Gastroesophageal sphincter (tissue), 4 donors: ENCODE measurements at regions not wholly inside any gene's neighbourhood (a gene's known extent, or its start where the extent isn't known, plus 50 kb on each side); places are given as distances from the start of the nearest gene placed in this dataset.
A peak's percentile ranks its signal among the peaks of the same experiment; 100 is the strongest.

Experiments
- ATAC-seq: fragments of 150-250 bp; one replicate; pipeline ENCODE4 v1.9.1; 2016; ENCODE audit warnings: mild to moderate bottlenecking, moderate library complexity
- H3K27ac ChIP-seq, 4 donors: fragments of 200-600 bp; sonication (generic) in 3 of 4; 1 replicate in 3 of 4; 2 replicates in 1 of 4; pipeline ENCODE4 v1.5.1; 2016 to 2019
- H3K27me3 ChIP-seq: fragments of 200-600 bp; sonication (generic); one replicate; pipeline ENCODE4 v1.5.1; 2019
- H3K36me3 ChIP-seq, 2 donors: fragments of 200-600 bp; sonication (generic); one replicate each; pipeline ENCODE4 v1.5.1; 2019; ENCODE audit warnings: control low read depth in 1 of 2
- H3K4me1 ChIP-seq, 3 donors: fragments of 200-600 bp; sonication (generic); 1 replicate in 2 of 3; 2 replicates in 1 of 3; pipeline ENCODE4 v1.5.1; 2016 to 2019; ENCODE audit warnings: control low read depth in 2 of 3
- H3K4me3 ChIP-seq, 2 donors: fragments of 200-600 bp; sonication (generic); one replicate each; pipeline ENCODE4 v1.5.1; 2019; ENCODE audit warnings: mild to moderate bottlenecking in 1 of 2, moderate library complexity in 1 of 2
- H3K9me3 ChIP-seq, 3 donors: fragments of 200-600 bp; sonication (generic); one replicate each; pipeline ENCODE4 v1.5.1; 2017 to 2019; ENCODE audit warnings: control low read depth in 2 of 3
- CTCF ChIP-seq, 4 experiments: fragments of 200-600 bp in 2 of 4; fragments of 450-650 bp in 2 of 4; sonication (generic) in 1 of 4; IDR thresholded peaks; one replicate each; pipeline ENCODE4 v1.5.1; 2017 to 2019; ENCODE audit warnings: antibody characterized with exemption in 4 of 4, mild to moderate bottlenecking in 2 of 4, moderate library complexity in 2 of 4
- EP300 ChIP-seq: sonication (generic); formaldehyde crosslinking; IDR thresholded peaks from one replicate; pipeline ENCODE4 v1.6.1; 2017; ENCODE audit warnings: antibody characterized with exemption, mild to moderate bottlenecking
- POLR2A ChIP-seq, 2 donors: fragments of 450-650 bp; IDR thresholded peaks; one replicate each; pipeline ENCODE4 v1.6.1; 2017; ENCODE audit warnings: antibody characterized with exemption in 2 of 2, mild to moderate bottlenecking in 2 of 2, moderate library complexity in 1 of 2
- POLR2AphosphoS5 ChIP-seq: sonication (generic); formaldehyde crosslinking; IDR thresholded peaks from one replicate; pipeline ENCODE4 v1.6.1; 2017; ENCODE audit warnings: antibody characterized with exemption
- WGBS, 2 donors: methylation state at CpG; one replicate each; pipeline ENCODE4 v1.1.5; 2018; ENCODE audit warnings: low coverage in 1 of 2; 5-methylcytosine and 5-hydroxymethylcytosine counted together

GRCh38 chr9:129242971-129243561 lies 65.0 kb upstream of the IER5L start:
- Histone ChIP-seq H3K4me1 (no peaks in the 10 kb centered on the region), H3K36me3 (no peaks in the 10 kb centered on the region), H3K27ac (peak overlapping the region in 3 of 4 donors; percentile 48 to 62 (median 48)), H3K9me3 (no peaks in the 10 kb centered on the region), H3K27me3 (no peaks in the 10 kb centered on the region), H3K4me3 (no peak overlapping the region)
- TF ChIP-seq POLR2AphosphoS5 (no peak), POLR2A (IDR thresholded peaks at IDR 0.05) (no peak), CTCF (IDR thresholded peaks at IDR 0.05) (no peak), EP300 (no peak)
- ATAC-seq: peak; percentile 87
- 68 to 75% methylated on average over 6 to 14 of the region's 20 CpGs for whole genome bisulfite sequencing, 2 donors

- no peak overlapping the region for H3K4me3 ChIP-seq
- peak overlapping the region in 3 of 4 donors; percentile 48 to 62 (median 48) for H3K27ac ChIP-seq
- H3K36me3 ChIP-seq: no peaks in the 10 kb centered on the region
- no peak for ATAC-seq
- TF ChIP-seq POLR2AphosphoS5 (no peak), EP300 (no peak), POLR2A (IDR thresholded peaks at IDR 0.05) (no peak), CTCF (IDR thresholded peaks at IDR 0.05) (no peak)
- H3K9me3 ChIP-seq: no peaks in the 10 kb centered on the region
- H3K4me1 ChIP-seq: peaks cover 0 to 3% (median under 1%) of the 10 kb centered on the region in 3 donors
- WGBS, 2 donors: 87 to 88% methylated on average over 7 to 9 of the region's 15 CpGs
- no peaks in the 10 kb centered on the region for H3K27me3 ChIP-seq
These were observed 64.3 kb upstream of the IER5L start for GRCh38 chr9:129242191-129242941.

GRCh38 chr9:129241725-129242124 lies 63.7 kb upstream of the IER5L start:
- peaks cover 0 to 9% (median 5%) of the 10 kb centered on the region in 3 donors for H3K4me1 ChIP-seq
- H3K27ac ChIP-seq: no peak overlapping the region
- no peaks in the 10 kb centered on the region for H3K27me3 ChIP-seq
- no CpG with 5 or more reads among the region's 2 CpGs for WGBS, 2 donors
- ATAC-seq: no peak
- no peaks in the 10 kb centered on the region for H3K9me3 ChIP-seq
- no peak for TF ChIP-seq POLR2AphosphoS5
- TF ChIP-seq POLR2A (IDR thresholded peaks at IDR 0.05): no peak
- no peak for TF ChIP-seq CTCF (IDR thresholded peaks at IDR 0.05)
- no peak for TF ChIP-seq EP300
- H3K4me3 ChIP-seq: no peak overlapping the region
- no peaks in the 10 kb centered on the region for H3K36me3 ChIP-seq

- Histone ChIP-seq H3K4me1 (peaks cover 0 to 10% (median 5%) of the 10 kb centered on the region in 3 donors), H3K4me3 (no peak overlapping the region), H3K9me3 (no peaks in the 10 kb centered on the region), H3K27me3 (no peaks in the 10 kb centered on the region), H3K27ac (no peak overlapping the region), H3K36me3 (no peaks in the 10 kb centered on the region)
- no peak for ATAC-seq
- TF ChIP-seq POLR2AphosphoS5: no peak
- no peak for TF ChIP-seq CTCF (IDR thresholded peaks at IDR 0.05)
- TF ChIP-seq EP300: no peak
- no peak for TF ChIP-seq POLR2A (IDR thresholded peaks at IDR 0.05)
- 80 to 93% methylated on average over 1 to 2 of the region's 3 CpGs for WGBS, 2 donors
These were observed 62.6 kb upstream of the IER5L start for GRCh38 chr9:129240581-129241211.
